ENCODE measurements at regions not wholly inside any gene's neighbourhood (a gene's known extent, or its start where the extent isn't known, plus 50 kb on each side); places are given as distances from the start of the nearest gene placed in this dataset.

DNA sequence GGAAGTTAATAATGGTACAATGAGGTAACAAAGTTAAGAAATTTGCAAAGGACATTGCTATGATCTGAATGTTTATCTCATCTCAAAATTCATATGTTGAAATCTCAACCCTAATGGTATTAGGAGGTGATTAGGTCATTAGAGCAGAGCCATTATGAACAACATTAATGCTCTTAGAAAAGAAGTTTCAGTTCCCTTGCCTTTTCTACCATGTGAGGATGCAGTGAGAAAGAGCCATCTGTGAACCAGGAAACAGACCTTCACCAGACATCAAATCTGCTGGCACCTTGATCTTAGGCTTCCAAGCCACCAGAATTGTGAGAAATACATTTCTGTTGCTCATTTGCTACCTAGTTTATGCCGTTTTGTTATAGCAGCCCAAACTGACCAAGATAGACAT is 757.6 kb downstream of the NR4A2 start:
- TF ChIP-seq POLR2A (IDR thresholded peaks at IDR 0.05) (no peak), POLR2AphosphoS5 (IDR thresholded peaks at IDR 0.05) (no peak), EP300 (IDR thresholded peaks at IDR 0.05) (no peak)
- TF ChIP-seq, protein P1, sequence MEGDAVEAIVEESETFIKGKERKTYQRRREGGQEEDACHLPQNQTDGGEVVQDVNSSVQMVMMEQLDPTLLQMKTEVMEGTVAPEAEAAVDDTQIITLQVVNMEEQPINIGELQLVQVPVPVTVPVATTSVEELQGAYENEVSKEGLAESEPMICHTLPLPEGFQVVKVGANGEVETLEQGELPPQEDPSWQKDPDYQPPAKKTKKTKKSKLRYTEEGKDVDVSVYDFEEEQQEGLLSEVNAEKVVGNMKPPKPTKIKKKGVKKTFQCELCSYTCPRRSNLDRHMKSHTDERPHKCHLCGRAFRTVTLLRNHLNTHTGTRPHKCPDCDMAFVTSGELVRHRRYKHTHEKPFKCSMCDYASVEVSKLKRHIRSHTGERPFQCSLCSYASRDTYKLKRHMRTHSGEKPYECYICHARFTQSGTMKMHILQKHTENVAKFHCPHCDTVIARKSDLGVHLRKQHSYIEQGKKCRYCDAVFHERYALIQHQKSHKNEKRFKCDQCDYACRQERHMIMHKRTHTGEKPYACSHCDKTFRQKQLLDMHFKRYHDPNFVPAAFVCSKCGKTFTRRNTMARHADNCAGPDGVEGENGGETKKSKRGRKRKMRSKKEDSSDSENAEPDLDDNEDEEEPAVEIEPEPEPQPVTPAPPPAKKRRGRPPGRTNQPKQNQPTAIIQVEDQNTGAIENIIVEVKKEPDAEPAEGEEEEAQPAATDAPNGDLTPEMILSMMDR (IDR thresholded peaks at IDR 0.05) = no peak

Data from sigmoid colon (tissue), 4 donors.